ENCODE measurements at regions not wholly inside any gene's neighbourhood (a gene's known extent, or its start where the extent isn't known, plus 50 kb on each side); places are given as distances from the start of the nearest gene placed in this dataset.

- DNase-seq: no peak
These were observed 354.3 kb downstream of the COL12A1 start for GRCh38 chr6:74851596-74851995.

GRCh38 chr6:74840953-74841352, 364.9 kb downstream of the COL12A1 start:
- H3K27me3 ChIP-seq: no peaks in the 10 kb centered on the region
- H3K36me3 ChIP-seq: no peaks in the 10 kb centered on the region
- no peaks in the 10 kb centered on the region for H3K4me1 ChIP-seq
- no peak overlapping the region for H3K27ac ChIP-seq
- no peak for DNase-seq
- peaks cover 0 to 4% (median 4%) of the 10 kb centered on the region in 3 donors for H3K9me3 ChIP-seq
- H3K4me3 ChIP-seq: no peak overlapping the region
- TF ChIP-seq CTCF (IDR thresholded peaks at IDR 0.05): no peak
- intact Hi-C loops (cut with DNase I; ENCODE audit: low total_unique reads): no loop called here

More at GRCh38 chr6:74851596-74851995, 354.3 kb downstream of the COL12A1 start:
- Histone ChIP-seq H3K4me3 (no peak overlapping the region), H3K4me1 (no peaks in the 10 kb centered on the region), H3K27ac (no peak overlapping the region), H3K36me3 (no peaks in the 10 kb centered on the region), H3K27me3 (no peaks in the 10 kb centered on the region), H3K9me3 (no peaks in the 10 kb centered on the region)
- intact Hi-C loops (cut with DNase I; ENCODE audit: low total_unique reads): no loop called here
- no peak for TF ChIP-seq CTCF (IDR thresholded peaks at IDR 0.05)

- Histone ChIP-seq H3K36me3 (no peaks in the 10 kb centered on the region), H3K27ac (no peak overlapping the region), H3K4me1 (no peaks in the 10 kb centered on the region), H3K4me3 (no peak overlapping the region), H3K27me3 (no peaks in the 10 kb centered on the region), H3K9me3 (no peaks in the 10 kb centered on the region)
- no peak for TF ChIP-seq CTCF (IDR thresholded peaks at IDR 0.05)
- intact Hi-C loops (cut with DNase I; ENCODE audit: low total_unique reads): no loop called here
- DNase-seq: no peak
These were observed 370.9 kb downstream of the COL12A1 start for GRCh38 chr6:74834967-74835366.

GRCh38 chr6:74826263-74826662, 379.6 kb downstream of the COL12A1 start:
- no peak overlapping the region for H3K27ac ChIP-seq
- no peak overlapping the region for H3K4me3 ChIP-seq
- no peaks in the 10 kb centered on the region for H3K27me3 ChIP-seq
- intact Hi-C loops (cut with DNase I; ENCODE audit: low total_unique reads): loop anchor here (5.0 kb wide), 1 partner anchor 1931 kb away; no protein-coding TSS in a partner anchor
- DNase-seq: no peak
- H3K36me3 ChIP-seq: no peaks in the 10 kb centered on the region
- TF ChIP-seq CTCF (IDR thresholded peaks at IDR 0.05): no peak
- H3K9me3 ChIP-seq: no peaks in the 10 kb centered on the region
- H3K4me1 ChIP-seq: peaks cover 0 to 3% (median 0%) of the 10 kb centered on the region in 4 donors

GRCh38 chr6:74814440-74814839, 391.4 kb downstream of the COL12A1 start:
- H3K9me3 ChIP-seq: peaks cover 0 to 19% (median 0%) of the 10 kb centered on the region in 3 donors
- intact Hi-C loops (cut with DNase I; ENCODE audit: low total_unique reads): no loop called here
- H3K27ac ChIP-seq: no peak overlapping the region
- no peak for TF ChIP-seq CTCF (IDR thresholded peaks at IDR 0.05)
- H3K36me3 ChIP-seq: no peaks in the 10 kb centered on the region
- H3K27me3 ChIP-seq: no peaks in the 10 kb centered on the region
- no peaks in the 10 kb centered on the region for H3K4me1 ChIP-seq
- no peak overlapping the region for H3K4me3 ChIP-seq
- DNase-seq: no peak

- H3K36me3 ChIP-seq: no peaks in the 10 kb centered on the region
- TF ChIP-seq CTCF (IDR thresholded peaks at IDR 0.05): no peak
- no peak for DNase-seq
- no peak overlapping the region for H3K4me3 ChIP-seq
- no peak overlapping the region for H3K27ac ChIP-seq
- intact Hi-C loops (cut with DNase I; ENCODE audit: low total_unique reads): no loop called here
- no peaks in the 10 kb centered on the region for H3K4me1 ChIP-seq
- no peaks in the 10 kb centered on the region for H3K27me3 ChIP-seq
- no peaks in the 10 kb centered on the region for H3K9me3 ChIP-seq
These were observed 398.2 kb downstream of the COL12A1 start for GRCh38 chr6:74807674-74808073.
